HCT116 (cell line): ENCODE measurements at regions not wholly inside any gene's neighbourhood (a gene's known extent, or its start where the extent isn't known, plus 50 kb on each side); places are given as distances from the start of the nearest gene placed in this dataset.

Experiments
- CTCF ChIP-seq, 3 experiments: fragments of 200-600 bp in 1 of 3; sonication (generic) in 1 of 3; IDR thresholded peaks in 2 of 3; conservative IDR thresholded peaks in 1 of 3; 2 replicates each; pipeline ENCODE4 v1.5.1; 2012 to 2017; ENCODE audit warnings: low read depth in 2 of 3, low read length in 2 of 3, antibody characterized with exemption in 1 of 3, borderline replicate concordance in 1 of 3, control low read depth in 1 of 3, mild to moderate bottlenecking in 1 of 3, mixed read lengths in 1 of 3, mixed run types in 1 of 3, moderate library complexity in 1 of 3; ENCODE audit not compliant: insufficient read depth in 1 of 3
- POLR2A ChIP-seq: IDR thresholded peaks from 2 replicates; pipeline ENCODE4 v1.7.0; 2011; ENCODE audit warnings: borderline replicate concordance; ENCODE audit not compliant: insufficient read depth, insufficient read length; ENCODE audit errors: extremely low read depth

DNA sequence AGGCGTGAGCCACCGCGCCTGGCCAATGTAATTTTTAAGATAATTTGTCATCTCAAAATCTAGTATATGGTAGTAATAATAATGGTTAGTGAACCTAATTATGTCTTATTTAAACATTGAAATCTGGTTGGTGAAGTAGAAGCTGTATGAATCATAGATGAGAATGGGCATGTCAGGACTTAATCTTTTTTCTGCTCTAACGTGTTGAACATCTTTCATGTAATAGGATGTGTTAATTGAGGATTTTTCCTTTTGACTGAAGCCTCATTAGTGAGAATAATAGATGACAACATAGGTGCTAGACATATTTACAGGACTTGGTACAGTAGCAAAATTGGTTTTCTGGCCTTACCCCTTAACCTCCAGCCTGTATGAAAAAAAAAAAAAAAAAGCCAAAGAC is 835.6 kb downstream of the IGSF11 start:
- TF ChIP-seq CTCF (IDR thresholded peaks at IDR 0.05 in 2 of 3, conservative IDR thresholded peaks at IDR 0.05 in 1 of 3; ENCODE audit: borderline replicate concordance in 1 of 3, insufficient read depth in 1 of 3, low read depth in 2 of 3, low read length in 2 of 3) (no peak), POLR2A (no peak)
